Tongue (tissue), 1 donor: ENCODE measurements at regions not wholly inside any gene's neighbourhood (a gene's known extent, or its start where the extent isn't known, plus 50 kb on each side); places are given as distances from the start of the nearest gene placed in this dataset.

Experiments
- DNase-seq: peaks from one replicate; pipeline ENCODE4 v3.0.0-alpha.2; 2015

DNA sequence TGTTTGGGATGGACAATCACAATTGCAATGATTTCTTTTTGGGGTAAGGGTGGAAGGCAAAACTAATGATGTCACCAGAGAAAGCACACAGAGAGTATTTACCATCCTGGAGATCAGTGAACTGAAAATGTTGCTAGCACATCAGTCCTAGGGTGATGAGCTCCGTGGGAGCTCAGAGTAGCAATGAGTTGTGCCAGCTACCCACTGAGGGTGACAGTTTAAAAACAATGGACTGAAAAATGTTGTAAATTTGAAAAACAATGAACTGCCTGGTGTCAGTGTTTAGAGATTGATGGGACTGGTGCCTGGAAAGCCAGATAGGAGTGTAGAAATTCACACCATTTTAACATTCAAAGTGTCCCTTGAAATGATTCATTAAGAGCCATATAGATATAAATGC, 198.5 kb downstream of the ATP23 start:
- DNase-seq = no peak

DNA sequence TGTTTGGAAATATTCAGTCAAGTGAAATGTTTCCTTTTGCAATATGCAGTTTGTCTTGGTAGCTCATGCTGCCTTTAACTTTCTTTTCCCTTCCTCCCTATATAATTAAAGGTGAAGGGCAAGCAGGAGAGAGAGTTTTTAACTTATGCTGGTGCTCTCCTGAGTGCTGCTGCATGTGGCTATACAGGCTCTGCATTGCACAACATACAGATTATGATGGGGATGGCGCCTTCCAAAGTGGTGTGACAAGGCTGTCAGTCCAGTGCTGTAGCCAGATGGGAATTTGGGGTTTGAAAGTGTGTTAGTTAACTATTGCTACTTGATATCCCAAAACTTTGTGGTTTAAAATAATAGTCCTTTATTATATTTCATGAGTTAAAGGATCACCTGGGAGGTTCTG, 199.0 kb downstream of the ATP23 start:
- DNase-seq = no peak

GRCh38 chr12:58142991-58143390, 201.6 kb downstream of the ATP23 start:
- DNase-seq = no peak

DNA sequence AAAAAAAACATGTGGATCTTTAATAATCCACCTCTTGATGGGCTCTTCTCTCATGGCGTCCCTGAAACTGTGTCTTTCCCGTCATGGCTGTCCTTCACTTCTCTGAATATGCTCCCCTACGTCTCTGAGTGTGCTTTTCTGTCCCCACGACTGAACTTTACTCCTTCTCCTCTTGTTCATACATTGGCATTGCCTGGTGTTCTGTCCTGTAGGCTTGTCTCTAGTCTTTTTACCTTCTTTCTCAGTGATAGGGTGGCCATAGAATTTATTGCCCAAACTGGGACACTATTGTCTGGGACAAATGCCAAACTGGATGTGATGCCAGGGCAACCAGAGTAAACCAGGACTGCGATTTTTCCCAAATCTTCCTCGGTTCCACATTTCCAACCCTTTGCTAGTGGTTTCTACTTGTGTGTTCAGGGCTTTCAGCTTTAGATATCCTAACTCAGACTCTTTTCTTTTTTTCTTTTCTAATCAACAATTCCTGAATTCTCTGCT, 202.2 kb downstream of the ATP23 start:
- DNase-seq = no peak

DNA sequence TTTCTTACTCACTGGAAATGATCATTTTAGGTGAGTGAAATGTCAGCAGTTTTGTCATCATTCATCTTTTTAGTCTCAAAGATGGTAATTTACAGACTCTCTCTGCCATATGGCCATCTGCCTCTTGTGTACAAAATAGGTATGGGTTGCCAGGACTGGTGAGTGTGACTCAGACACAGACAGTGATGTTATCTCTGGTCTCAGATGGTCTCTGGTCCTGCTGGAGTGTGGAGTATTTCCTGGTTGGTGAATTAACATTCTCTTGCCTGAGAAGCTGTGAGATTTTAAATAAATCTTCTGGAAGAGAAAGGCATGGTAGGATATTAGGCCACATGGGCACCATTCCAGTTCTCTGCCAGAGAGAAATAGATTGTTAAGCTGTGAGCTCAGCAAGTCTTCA, 207.0 kb downstream of the ATP23 start:
- DNase-seq = peak; percentile 24

GRCh38 chr12:58148976-58149375, 207.6 kb downstream of the ATP23 start:
- no peak for DNase-seq

DNA sequence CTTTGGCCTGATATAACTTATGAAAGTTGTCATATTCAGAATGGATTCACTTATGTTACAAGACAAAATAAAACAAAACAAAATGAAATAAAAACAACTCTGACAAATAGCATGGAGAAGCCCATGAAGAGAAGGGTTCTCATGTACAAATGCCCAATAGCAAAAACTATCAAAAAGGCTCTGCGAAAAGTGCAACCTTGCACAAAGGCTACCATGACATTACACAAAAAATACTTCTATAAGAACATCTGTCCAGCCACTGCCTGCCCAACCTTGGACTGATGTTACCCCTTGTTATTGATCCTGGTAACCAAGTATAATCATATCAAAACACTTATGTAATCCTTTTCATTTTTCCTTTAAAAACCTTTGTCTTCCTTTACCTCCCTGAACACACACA, 213.0 kb downstream of the ATP23 start:
- no peak for DNase-seq

GRCh38 chr12:58156697-58157096, 215.3 kb downstream of the ATP23 start:
- DNase-seq = no peak

- no peak for DNase-seq
These were observed 218.6 kb downstream of the ATP23 start for GRCh38 chr12:58159941-58160340.

DNA sequence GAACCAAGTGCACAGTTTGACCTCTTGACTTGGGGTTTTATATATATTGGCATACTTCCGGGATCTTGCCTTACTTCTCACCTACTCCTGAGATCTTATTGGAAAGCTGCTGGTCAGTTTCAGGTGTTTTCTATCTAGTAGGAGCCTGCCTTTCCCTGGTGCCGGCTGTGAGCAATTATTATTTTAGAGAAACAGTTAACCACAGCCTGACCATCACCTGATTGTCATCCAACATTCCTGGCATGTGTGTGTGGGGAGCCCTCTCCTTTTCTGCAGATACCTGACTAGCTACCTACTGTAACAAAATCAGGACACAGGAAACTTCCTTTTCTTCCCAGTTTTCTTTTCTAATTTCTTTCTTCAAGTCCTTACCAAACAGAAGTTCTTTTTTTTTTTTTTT, 220.4 kb downstream of the ATP23 start:
- DNase-seq = no peak

DNA sequence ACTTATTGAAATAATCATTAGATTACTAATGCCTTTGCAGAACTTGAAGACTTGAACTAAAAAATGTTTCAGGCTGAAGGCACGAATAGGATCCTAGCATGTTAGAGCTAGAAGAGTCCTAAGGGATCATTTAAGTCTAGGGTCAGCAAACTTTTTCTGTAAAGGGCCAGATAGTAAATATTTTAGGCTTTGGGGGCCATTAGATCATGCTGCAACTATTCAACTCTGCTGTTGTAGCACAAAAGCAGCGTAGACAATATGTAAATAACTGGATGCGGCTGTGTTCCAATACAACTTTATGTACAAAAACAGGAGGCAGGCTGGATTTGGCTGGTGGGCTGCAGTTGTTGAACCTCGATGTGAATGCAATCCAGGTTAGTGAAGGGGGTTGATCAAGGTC, 221.7 kb downstream of the ATP23 start:
- no peak for DNase-seq

GRCh38 chr12:58166643-58167042, 225.3 kb downstream of the ATP23 start:
- DNase-seq = no peak

DNA sequence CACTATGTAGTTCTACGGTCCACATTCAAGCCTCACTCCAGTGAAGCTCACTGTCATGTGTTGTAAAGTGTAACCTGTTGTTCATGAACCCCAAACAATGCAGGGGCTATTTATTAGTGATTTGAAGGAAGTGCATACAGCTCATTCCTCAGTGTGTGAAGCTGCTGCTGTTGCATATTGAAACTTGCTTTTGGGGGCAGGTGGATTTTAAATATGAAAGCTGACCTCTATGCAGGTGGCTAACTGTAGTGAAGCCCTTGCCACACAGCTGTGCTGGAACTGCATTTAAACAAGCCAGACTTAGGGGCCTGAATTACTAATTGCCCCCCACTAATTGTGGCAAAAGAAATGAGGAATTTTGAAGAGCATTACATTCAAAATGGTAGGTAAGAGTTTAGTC, 226.3 kb downstream of the ATP23 start:
- no peak for DNase-seq

GRCh38 chr12:58169826-58170225, 228.5 kb downstream of the ATP23 start:
- peak; percentile 27 for DNase-seq

DNA sequence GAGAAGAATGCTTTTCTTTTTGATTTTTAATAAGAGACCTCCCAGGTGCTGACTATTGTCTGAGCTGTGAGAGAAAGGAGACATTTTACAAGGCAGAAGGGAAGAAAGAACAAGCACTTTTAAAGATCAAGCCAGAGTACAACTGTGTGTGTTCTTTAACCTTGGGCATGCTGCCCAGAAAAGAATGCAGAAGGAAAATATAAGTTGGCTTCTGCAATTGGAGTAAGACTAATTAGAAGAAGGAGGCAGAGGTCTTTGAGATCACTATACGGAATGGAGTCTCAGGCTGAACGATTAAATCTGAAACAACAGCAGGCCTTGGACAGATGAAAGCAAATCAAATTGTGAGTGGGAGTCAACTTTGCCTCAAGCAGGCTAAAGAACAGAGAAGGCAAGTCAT, 230.5 kb downstream of the ATP23 start:
- peak; percentile 74 for DNase-seq

- DNase-seq = no peak
These were observed 231.2 kb downstream of the ATP23 start for GRCh38 chr12:58172433-58173073.

GRCh38 chr12:58174316-58174715, 232.9 kb downstream of the ATP23 start:
- DNase-seq = peak; percentile 8

DNA sequence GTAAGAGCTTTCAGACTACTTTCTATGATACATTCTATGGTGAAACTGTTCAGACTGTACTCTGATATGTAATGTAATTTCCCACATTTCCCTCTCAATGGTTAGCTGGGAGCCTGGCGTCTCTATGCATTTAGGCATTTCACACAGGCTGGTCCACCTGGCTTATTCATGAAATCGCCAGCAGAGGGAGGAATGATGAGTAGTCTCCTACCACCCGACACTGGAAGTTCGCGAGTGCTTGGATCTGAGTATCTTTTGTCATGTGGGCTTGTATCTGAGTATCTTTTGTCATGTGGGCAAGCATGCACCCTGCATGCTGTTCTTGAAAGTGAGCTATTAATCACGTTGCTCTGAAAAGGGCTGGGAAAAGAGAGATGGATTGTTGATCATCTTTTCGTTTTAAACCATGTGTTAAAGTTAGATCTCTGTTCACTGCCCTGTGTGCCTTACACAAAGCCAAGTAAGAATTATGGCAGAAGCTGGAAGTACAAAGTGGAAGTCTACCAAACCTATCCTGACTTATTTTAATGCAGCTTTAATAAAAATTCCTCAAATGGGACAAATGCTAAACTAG, 235.0 kb downstream of the ATP23 start:
- DNase-seq = peak; percentile 24

GRCh38 chr12:58177366-58177765, 236.0 kb downstream of the ATP23 start:
- DNase-seq = no peak

DNA sequence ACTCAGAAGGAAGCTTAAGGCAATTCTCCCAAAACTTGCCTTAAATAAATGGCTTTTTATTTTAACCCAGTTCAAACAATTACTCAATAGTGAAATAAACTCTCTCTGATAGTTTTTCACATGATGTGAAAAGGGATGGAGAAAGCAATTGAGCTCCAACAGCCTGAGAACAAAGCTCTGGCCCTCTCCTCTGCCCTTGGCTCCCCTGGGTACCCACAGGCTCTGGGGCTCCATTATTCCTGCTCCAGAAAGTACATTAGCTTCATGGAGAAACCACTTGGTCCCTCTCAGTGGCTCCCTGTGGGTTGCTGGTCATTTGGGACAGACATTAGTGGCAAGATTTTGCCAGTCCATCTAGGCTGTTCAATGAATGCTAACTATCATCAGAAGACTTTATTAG, 242.8 kb downstream of the ATP23 start:
- DNase-seq = no peak

DNA sequence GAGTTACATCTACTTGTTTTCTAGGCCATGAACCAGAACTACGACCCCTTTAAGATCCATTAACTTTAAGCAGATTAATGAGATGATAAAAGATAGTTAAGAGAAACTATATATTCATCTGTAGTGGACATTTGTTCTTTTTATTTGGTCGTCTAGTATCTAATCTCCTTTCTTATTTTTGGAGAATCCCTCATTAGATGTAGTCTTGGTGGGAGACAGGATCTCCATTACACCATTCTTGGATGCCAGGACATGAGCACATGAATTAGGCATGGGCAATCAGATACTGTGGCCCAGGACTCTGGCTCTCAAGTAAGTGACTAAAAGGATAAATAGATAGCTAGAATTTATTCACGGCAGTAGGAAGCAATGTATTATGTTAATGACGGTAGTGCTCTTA, 245.0 kb downstream of the ATP23 start:
- DNase-seq = no peak

DNA sequence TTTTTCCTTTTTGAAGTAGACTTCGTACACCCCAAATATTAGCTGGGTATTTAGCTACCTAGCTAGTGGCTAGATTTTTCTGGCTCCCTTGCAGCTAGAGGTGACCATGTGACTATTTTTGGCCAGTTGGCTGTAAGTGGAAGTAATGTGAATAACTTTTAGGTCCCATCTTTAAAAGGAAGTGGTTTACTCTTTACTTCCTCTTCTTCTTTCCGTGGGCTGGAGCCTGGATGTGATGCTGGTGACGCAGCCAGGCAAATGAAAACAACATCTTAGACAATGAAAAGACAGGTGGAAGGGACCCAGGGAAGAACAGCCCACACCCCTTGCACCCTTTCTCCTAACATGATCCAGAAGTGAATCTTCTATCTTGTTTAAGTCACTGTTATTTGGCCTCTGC, 245.5 kb downstream of the ATP23 start:
- DNase-seq = no peak

DNA sequence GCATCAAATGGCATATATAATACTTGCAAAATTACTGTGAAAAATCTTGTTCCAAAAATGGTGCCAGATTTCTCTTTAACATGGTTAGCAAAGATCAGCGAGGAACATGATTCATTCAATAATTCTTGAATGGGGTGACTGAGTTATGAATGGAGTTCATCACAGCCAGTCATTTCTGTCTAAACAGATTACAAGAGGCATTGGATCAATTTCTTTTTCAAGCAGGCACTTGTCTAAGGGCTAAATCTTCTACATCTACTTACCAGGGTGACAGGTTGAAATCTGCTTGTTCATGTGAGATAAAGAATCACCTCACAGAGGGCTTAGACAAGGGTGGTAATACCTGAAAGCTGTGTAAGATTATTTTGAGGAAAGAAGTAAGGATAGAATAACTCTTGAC, 247.7 kb downstream of the ATP23 start:
- no peak for DNase-seq

DNA sequence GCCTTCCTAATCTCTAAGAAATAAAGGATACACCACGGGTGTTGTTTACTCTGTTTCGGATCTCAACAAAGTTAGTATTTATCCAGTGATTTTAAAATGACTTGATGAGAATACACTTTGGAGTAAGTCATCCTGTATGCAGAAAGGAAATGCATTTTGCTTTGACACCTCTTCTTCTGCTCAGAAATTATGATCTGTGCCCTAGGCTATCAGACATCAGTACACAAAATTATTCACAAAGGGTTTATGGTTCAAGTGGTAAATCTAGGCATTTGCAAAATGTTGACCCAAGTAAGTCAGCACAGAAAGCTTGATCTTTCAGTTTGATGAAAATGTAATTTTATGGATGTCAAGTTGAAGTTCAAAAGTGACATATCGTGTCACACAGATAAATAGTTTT, 248.5 kb downstream of the ATP23 start:
- DNase-seq = no peak

DNA sequence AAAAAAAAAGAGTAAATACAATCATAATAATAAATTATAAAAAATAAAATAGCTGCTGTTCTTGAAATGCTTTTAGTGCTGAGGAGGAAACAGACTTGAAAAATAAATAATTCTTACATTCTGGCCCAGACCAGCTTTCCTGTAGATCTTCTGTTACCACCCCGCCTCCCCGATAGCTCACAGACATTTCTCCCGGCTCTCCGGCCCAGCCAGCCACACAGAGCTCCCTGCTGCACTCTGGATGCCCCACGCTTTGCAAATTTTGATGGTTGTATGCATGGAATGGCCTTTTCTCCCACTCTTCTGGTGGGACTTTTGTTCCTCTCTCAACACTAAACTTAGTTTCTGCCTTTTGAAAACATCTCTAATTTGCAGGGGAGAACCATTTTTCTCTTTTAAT, 249.3 kb downstream of the ATP23 start:
- no peak for DNase-seq
